NCI-H82 treated with DMSO at 0.1 percent for 48 hours (cell line): ENCODE measurements at regions not wholly inside any gene's neighbourhood (a gene's known extent, or its start where the extent isn't known, plus 50 kb on each side); places are given as distances from the start of the nearest gene placed in this dataset.

ENCODE experiments used
- DNase-seq: peaks from one replicate; lab custom pipeline; 2025; ENCODE audit not compliant: unreplicated experiment; lab: John Stamatoyannopoulos, UW

GRCh38 chr2:5444854-5445253, 247.3 kb upstream of the SOX11 start:
- DNase-seq = no peak

- DNase-seq = no peak
Measured at GRCh38 chr2:5449867-5450266, 242.3 kb upstream of the SOX11 start.

GRCh38 chr2:5453220-5454050, 238.7 kb upstream of the SOX11 start:
- DNase-seq = no peak

- DNase-seq = no peak
Measured at GRCh38 chr2:5454051-5454390, 238.2 kb upstream of the SOX11 start.

- DNase-seq = no peak
Measured at GRCh38 chr2:5459041-5459440, 233.1 kb upstream of the SOX11 start.

GRCh38 chr2:5464657-5465056, 227.5 kb upstream of the SOX11 start:
- DNase-seq = no peak

GRCh38 chr2:5465859-5466258, 226.3 kb upstream of the SOX11 start:
- no peak for DNase-seq

- DNase-seq = no peak
Measured at GRCh38 chr2:5467178-5467905, 224.8 kb upstream of the SOX11 start.

GRCh38 chr2:5472673-5473072, 219.5 kb upstream of the SOX11 start:
- DNase-seq = no peak

GRCh38 chr2:5473635-5474034, 218.5 kb upstream of the SOX11 start:
- DNase-seq = peak; percentile 89

- DNase-seq = no peak
Measured at GRCh38 chr2:5474716-5475115, 217.5 kb upstream of the SOX11 start.

GRCh38 chr2:5479265-5479928, 212.8 kb upstream of the SOX11 start:
- no peak for DNase-seq

- DNase-seq = no peak
Measured at GRCh38 chr2:5482929-5483331, 209.3 kb upstream of the SOX11 start.

- no peak for DNase-seq
Measured at GRCh38 chr2:5484868-5485267, 207.3 kb upstream of the SOX11 start.

- DNase-seq = no peak
Measured at GRCh38 chr2:5491523-5491922, 200.7 kb upstream of the SOX11 start.

GRCh38 chr2:5493256-5493655, 198.9 kb upstream of the SOX11 start:
- DNase-seq = no peak

GRCh38 chr2:5494212-5494611, 198.0 kb upstream of the SOX11 start:
- DNase-seq = no peak

GRCh38 chr2:5495586-5495985, 196.6 kb upstream of the SOX11 start:
- no peak for DNase-seq

- DNase-seq = no peak
Measured at GRCh38 chr2:5497874-5498273, 194.3 kb upstream of the SOX11 start.

GRCh38 chr2:5501807-5502206, 190.4 kb upstream of the SOX11 start:
- no peak for DNase-seq

GRCh38 chr2:5502385-5502784, 189.8 kb upstream of the SOX11 start:
- no peak for DNase-seq

- DNase-seq = no peak
Measured at GRCh38 chr2:5504756-5505155, 187.4 kb upstream of the SOX11 start.
